Neural cell (in vitro differentiated cells): ENCODE measurements at regions not wholly inside any gene's neighbourhood (a gene's known extent, or its start where the extent isn't known, plus 50 kb on each side); places are given as distances from the start of the nearest gene placed in this dataset.

Experiments used
- CTCF ChIP-seq: fragments of 450-650 bp; IDR thresholded peaks from 2 replicates; pipeline ENCODE4 v1.5.1; 2014; ENCODE audit warnings: antibody characterized with exemption, mild to moderate bottlenecking, moderate library complexity; ENCODE audit not compliant: poor library complexity, severe bottlenecking
- EP300 ChIP-seq: fragments of 450-650 bp; conservative IDR thresholded peaks from 2 replicates; pipeline ENCODE4 v1.6.1; 2014; ENCODE audit warnings: antibody characterized with exemption, mild to moderate bottlenecking, moderate library complexity; ENCODE audit not compliant: poor library complexity, severe bottlenecking
- EZH2 ChIP-seq: fragments of 200-600, 300-800 bp; shearing (Covaris generic), sonication (generic); IDR thresholded peaks from 2 replicates; pipeline ENCODE4 v1.6.1; 2014; ENCODE audit warnings: antibody characterized with exemption, low read length, borderline replicate concordance, mild to moderate bottlenecking; ENCODE audit not compliant: insufficient read depth, poor library complexity, severe bottlenecking
- POLR2AphosphoS5 ChIP-seq: IDR thresholded peaks from 2 replicates; pipeline ENCODE4 v1.6.1; 2012
- RAD21 ChIP-seq: fragments of 450-650 bp; conservative IDR thresholded peaks from 2 replicates; pipeline ENCODE4 v1.6.1; 2014; ENCODE audit warnings: antibody characterized with exemption, mild to moderate bottlenecking, moderate library complexity
- REST ChIP-seq: IDR thresholded peaks from 2 replicates; pipeline ENCODE4 v1.6.1; 2012; ENCODE audit warnings: borderline replicate concordance

- TF ChIP-seq CTCF (no peak), POLR2AphosphoS5 (no peak), EZH2 (no peak), REST (no peak), EP300 (no peak), RAD21 (no peak)
Observed at GRCh38 chr5:4487581-4487980, 652.5 kb upstream of the ADAMTS16 start.
